ENCODE measurements at regions not wholly inside any gene's neighbourhood (a gene's known extent, or its start where the extent isn't known, plus 50 kb on each side); places are given as distances from the start of the nearest gene placed in this dataset.

- H3K27ac ChIP-seq (ENCODE audit: low read depth in 1 of 2, low read length in 2 of 2): no peak overlapping the region
- no peak overlapping the region for H3K27ac Mint-ChIP-seq
- peaks cover 1 to 4% (median 2%) of the 10 kb centered on the region in 3 donors for H3K27me3 Mint-ChIP-seq (ENCODE audit: low read depth in 3 of 3)
- DNase-seq: no peak
- no peaks in the 10 kb centered on the region for H3K36me3 ChIP-seq (replicated peaks in 1 of 2; ENCODE audit: control insufficient read depth in 1 of 2, insufficient read depth in 2 of 2, low read length in 2 of 2)
- no peak overlapping the region for H3K4me3 ChIP-seq (replicated peaks in 1 of 3; ENCODE audit: low read depth in 2 of 3, low read length in 3 of 3)
- no peak overlapping the region for H2AFZ ChIP-seq (ENCODE audit: insufficient read depth, low read depth, low read length, poor library complexity, severe bottlenecking)
- H4K20me1 ChIP-seq (ENCODE audit: insufficient read depth, low read length): no peaks in the 10 kb centered on the region
- no peak overlapping the region for H3K4me2 ChIP-seq (replicated peaks; ENCODE audit: extremely low read depth, low read length, poor library complexity, severe bottlenecking)
- H3K4me3 Mint-ChIP-seq: no peak overlapping the region
- 83% methylated on average over 1 of the region's 3 CpGs for WGBS (ENCODE audit: insufficient coverage)
- no peak for TF ChIP-seq CTCF (IDR thresholded peaks at IDR 0.05)
- no peaks in the 10 kb centered on the region for H3K36me3 Mint-ChIP-seq
- no peak overlapping the region for H3K9ac ChIP-seq (ENCODE audit: insufficient read depth, low read length, poor library complexity, severe bottlenecking)
- no peaks in the 10 kb centered on the region for H3K4me1 ChIP-seq (ENCODE audit: control insufficient read depth in 1 of 2, insufficient read depth in 2 of 2, low read length in 2 of 2)
- peaks cover 2% of the 10 kb centered on the region for H3K4me1 Mint-ChIP-seq
- intact Hi-C loops (cut with micrococcal nuclease): no loop called here
- H3K27me3 ChIP-seq (ENCODE audit: control insufficient read depth in 2 of 2, insufficient read depth in 2 of 2, low read length in 2 of 2): no peaks in the 10 kb centered on the region
- H3K79me2 ChIP-seq (ENCODE audit: insufficient read depth, low read length): no peaks in the 10 kb centered on the region
- no peaks in the 10 kb centered on the region for H3K9me3 ChIP-seq (replicated peaks in 1 of 2; ENCODE audit: control insufficient read depth in 1 of 2, insufficient read depth in 1 of 2, low read length in 2 of 2)
- peaks cover 0 to 3% (median 1%) of the 10 kb centered on the region in 7 donors for H3K9me3 Mint-ChIP-seq
These were observed 107.6 kb upstream of the ZNF644 start for GRCh38 chr1:91129458-91129857.

- Histone ChIP-seq H3K27me3 (ENCODE audit: control insufficient read depth in 2 of 2, insufficient read depth in 2 of 2, low read length in 2 of 2) (no peaks in the 10 kb centered on the region), H3K4me3 (replicated peaks in 1 of 3; ENCODE audit: low read depth in 2 of 3, low read length in 3 of 3) (no peak overlapping the region), H3K4me2 (replicated peaks; ENCODE audit: extremely low read depth, low read length, poor library complexity, severe bottlenecking) (no peak overlapping the region), H3K9ac (ENCODE audit: insufficient read depth, low read length, poor library complexity, severe bottlenecking) (no peak overlapping the region), H3K27ac (ENCODE audit: low read depth in 1 of 2, low read length in 2 of 2) (no peak overlapping the region), H3K4me1 (ENCODE audit: control insufficient read depth in 1 of 2, insufficient read depth in 2 of 2, low read length in 2 of 2) (no peaks in the 10 kb centered on the region), H3K79me2 (ENCODE audit: insufficient read depth, low read length) (no peaks in the 10 kb centered on the region), H3K9me3 (replicated peaks in 1 of 2; ENCODE audit: control insufficient read depth in 1 of 2, insufficient read depth in 1 of 2, low read length in 2 of 2) (no peaks in the 10 kb centered on the region), H2AFZ (ENCODE audit: insufficient read depth, low read depth, low read length, poor library complexity, severe bottlenecking) (no peak overlapping the region), H4K20me1 (ENCODE audit: insufficient read depth, low read length) (no peaks in the 10 kb centered on the region), H3K36me3 (replicated peaks in 1 of 2; ENCODE audit: control insufficient read depth in 1 of 2, insufficient read depth in 2 of 2, low read length in 2 of 2) (no peaks in the 10 kb centered on the region)
- intact Hi-C loops (cut with micrococcal nuclease): no loop called here
- WGBS (ENCODE audit: insufficient coverage): no CpG with 5 or more reads among the region's 1 CpG
- Mint-ChIP-seq H3K4me1 (peaks cover 2% of the 10 kb centered on the region), H3K27ac (peak overlapping the region in 1 of 7 donors; percentile 41), H3K9me3 (peaks cover 0 to 3% (median 1%) of the 10 kb centered on the region in 7 donors), H3K27me3 (ENCODE audit: low read depth in 3 of 3) (peaks cover 1 to 4% (median 2%) of the 10 kb centered on the region in 3 donors), H3K4me3 (no peak overlapping the region), H3K36me3 (no peaks in the 10 kb centered on the region)
- no peak for TF ChIP-seq CTCF (IDR thresholded peaks at IDR 0.05)
- DNase-seq: no peak
These were observed 107.2 kb upstream of the ZNF644 start for GRCh38 chr1:91129017-91129416.
